Brain microvascular endothelial cell (primary cell): ENCODE measurements at regions not wholly inside any gene's neighbourhood (a gene's known extent, or its start where the extent isn't known, plus 50 kb on each side); places are given as distances from the start of the nearest gene placed in this dataset.

Source experiments
- DNase-seq: peaks from one replicate; pipeline ENCODE4 v3.0.0-alpha.2; 2020
- H3K27ac ChIP-seq: fragments of 250-450 bp; sonication (Bioruptor Pico); 2 replicates; pipeline ENCODE4 v1.5.1; 2020; ENCODE audit warnings: mild to moderate bottlenecking, moderate library complexity
- H3K27me3 ChIP-seq: fragments of 250-450 bp; sonication (Bioruptor Pico); replicated peaks from 2 replicates; pipeline ENCODE4 v1.5.1; 2020; ENCODE audit warnings: mild to moderate bottlenecking
- H3K36me3 ChIP-seq: fragments of 250-450 bp; sonication (Bioruptor Pico); replicated peaks from 2 replicates; pipeline ENCODE4 v1.5.1; 2020; ENCODE audit warnings: mild to moderate bottlenecking
- H3K4me3 ChIP-seq: 2 replicates; pipeline ENCODE4 v1.5.1; 2011; ENCODE audit warnings: low read depth, mild to moderate bottlenecking, control low read depth, low read length, moderate library complexity
- in situ Hi-C: cut with HindIII; loops from 2 replicates; pipeline ENCODE4 v1.10.0; 2017; ENCODE audit warnings: low sequenced_read_pairs, low pct_ligation_motif_present
- TF ChIP-seq, protein P1 (sequence below): IDR thresholded peaks from 2 replicates; pipeline ENCODE4 v1.5.1; 2011; ENCODE audit warnings: low read depth, mild to moderate bottlenecking, moderate library complexity, low read length, control low read depth, inconsistent platforms; ENCODE audit errors: missing control alignments

DNA sequence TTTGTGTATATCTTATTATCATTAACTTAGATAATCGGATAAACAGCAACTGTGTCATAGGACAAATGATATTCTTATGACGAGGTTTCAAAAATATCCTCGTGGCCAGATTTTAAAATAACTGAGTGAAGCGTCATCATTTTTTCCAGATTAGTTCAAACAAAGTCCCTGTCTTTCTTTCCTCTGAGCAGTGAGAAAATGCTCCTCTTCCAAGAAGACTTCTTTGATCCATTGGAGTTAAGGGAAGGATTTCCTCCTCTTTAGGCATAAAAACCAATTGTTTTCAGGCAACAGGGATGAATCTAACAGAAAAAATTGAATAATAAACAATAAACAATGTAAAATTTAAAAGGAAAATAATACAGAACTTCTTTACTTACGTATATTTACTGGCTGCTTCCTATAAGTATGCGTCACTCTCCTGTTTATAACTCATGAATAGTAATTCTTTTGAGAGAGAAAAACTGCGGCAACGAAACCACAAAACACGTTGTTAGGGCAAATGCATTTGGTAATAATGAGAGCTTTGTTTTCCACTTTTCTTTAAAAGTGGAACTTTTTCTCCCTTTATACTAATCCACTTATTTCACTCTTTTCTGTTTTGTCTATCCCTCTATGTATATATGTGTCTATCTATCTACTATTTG lies 419.4 kb upstream of the ONECUT1 start:
- TF ChIP-seq, protein P1, sequence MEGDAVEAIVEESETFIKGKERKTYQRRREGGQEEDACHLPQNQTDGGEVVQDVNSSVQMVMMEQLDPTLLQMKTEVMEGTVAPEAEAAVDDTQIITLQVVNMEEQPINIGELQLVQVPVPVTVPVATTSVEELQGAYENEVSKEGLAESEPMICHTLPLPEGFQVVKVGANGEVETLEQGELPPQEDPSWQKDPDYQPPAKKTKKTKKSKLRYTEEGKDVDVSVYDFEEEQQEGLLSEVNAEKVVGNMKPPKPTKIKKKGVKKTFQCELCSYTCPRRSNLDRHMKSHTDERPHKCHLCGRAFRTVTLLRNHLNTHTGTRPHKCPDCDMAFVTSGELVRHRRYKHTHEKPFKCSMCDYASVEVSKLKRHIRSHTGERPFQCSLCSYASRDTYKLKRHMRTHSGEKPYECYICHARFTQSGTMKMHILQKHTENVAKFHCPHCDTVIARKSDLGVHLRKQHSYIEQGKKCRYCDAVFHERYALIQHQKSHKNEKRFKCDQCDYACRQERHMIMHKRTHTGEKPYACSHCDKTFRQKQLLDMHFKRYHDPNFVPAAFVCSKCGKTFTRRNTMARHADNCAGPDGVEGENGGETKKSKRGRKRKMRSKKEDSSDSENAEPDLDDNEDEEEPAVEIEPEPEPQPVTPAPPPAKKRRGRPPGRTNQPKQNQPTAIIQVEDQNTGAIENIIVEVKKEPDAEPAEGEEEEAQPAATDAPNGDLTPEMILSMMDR = no peak
- Histone ChIP-seq H3K27me3 (no peaks in the 10 kb centered on the region), H3K4me3 (no peak overlapping the region), H3K27ac (no peak overlapping the region), H3K36me3 (no peaks in the 10 kb centered on the region)
- in situ Hi-C loops = no loop called here
- DNase-seq = no peak

DNA sequence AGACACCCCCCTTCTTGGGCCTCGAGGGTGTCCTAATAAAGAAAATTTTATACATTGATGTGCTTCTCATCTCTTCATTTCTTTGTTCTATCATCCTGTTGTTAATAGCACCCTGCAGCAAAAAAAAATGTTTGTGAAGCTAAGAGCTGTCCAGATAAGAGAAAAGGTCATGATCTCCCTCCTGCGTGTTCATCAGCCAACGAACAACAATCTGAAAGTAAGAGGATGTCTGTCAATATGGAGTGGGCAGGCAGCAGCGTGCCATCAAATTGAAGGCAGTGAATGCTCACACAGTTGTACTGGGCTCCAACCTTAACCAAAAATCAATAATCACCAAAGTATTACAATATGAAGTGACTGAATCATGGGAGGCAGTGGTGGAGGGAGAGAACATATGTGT lies 418.6 kb upstream of the ONECUT1 start:
- Histone ChIP-seq H3K27me3 (no peaks in the 10 kb centered on the region), H3K36me3 (no peaks in the 10 kb centered on the region), H3K27ac (no peak overlapping the region), H3K4me3 (no peak overlapping the region)
- no peak for DNase-seq
- TF ChIP-seq, protein P1 = no peak
- in situ Hi-C loops = no loop called here

DNA sequence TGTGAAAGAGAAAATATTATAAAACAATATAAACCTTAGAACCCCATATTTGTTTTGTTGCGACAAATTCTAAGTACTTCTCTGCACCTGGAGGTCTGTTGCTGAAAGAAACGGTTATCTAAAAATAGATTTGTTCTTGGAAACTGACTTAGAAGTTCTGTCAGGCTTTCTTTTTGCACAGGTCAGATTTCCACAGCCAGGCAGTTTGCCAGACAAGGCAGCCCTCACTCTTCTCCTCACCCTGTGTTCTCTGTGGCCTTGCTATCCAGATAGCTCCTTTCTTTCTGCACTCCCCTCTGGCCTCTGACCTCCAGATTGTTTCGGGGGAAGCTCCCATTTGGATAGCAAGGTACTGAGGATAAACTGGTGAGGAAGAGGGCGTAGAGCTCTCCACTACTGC lies 413.3 kb upstream of the ONECUT1 start:
- no peak overlapping the region for H3K4me3 ChIP-seq
- no peak overlapping the region for H3K27ac ChIP-seq
- in situ Hi-C loops = no loop called here
- no peaks in the 10 kb centered on the region for H3K36me3 ChIP-seq
- TF ChIP-seq, protein P1 = no peak
- no peaks in the 10 kb centered on the region for H3K27me3 ChIP-seq
- no peak for DNase-seq

DNA sequence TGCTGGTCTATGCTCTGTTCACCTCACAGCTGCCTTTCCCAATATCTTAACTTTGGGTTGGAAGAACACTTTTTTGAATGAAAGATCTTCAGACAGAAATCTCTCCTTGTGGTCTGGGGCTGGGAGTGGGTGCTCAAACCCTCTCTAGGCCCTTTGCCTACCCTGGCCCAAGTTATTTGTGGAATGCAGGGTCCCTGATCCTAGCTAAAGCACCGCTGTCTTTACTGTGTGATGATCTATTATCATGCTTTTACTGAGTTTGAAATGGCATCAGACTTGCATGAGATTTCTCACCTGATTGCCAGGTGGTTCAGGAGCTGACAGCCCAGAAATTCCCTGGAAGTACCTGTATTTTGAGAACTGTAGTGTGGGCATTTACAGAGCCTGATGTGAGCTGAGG lies 412.7 kb upstream of the ONECUT1 start:
- TF ChIP-seq, protein P1 = no peak
- H3K27ac ChIP-seq = no peak overlapping the region
- no peaks in the 10 kb centered on the region for H3K27me3 ChIP-seq
- no peak for DNase-seq
- no peaks in the 10 kb centered on the region for H3K36me3 ChIP-seq
- in situ Hi-C loops = no loop called here
- no peak overlapping the region for H3K4me3 ChIP-seq

DNA sequence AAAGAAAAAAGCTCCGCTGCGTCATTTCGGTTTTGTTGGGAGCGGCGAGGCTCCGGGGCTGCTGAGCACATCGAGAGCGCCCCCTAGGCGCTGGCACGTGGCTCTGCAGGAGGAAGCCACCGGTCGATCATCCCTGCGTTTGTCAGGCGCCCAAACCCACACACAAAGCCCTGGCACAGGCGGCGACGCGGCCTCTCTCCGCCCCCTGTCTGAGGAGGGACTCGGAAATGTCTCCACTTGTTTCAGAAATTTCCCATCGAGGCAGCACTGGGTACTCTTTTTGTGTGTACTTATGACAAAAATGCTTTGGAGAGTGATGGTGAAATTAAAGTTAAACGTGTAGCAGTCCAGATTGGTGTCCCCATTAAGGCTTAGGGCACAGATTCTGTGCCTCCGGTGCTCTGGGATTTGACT lies 407.3 kb upstream of the ONECUT1 start:
- Histone ChIP-seq H3K36me3 (no peaks in the 10 kb centered on the region), H3K27ac (no peak overlapping the region), H3K27me3 (no peaks in the 10 kb centered on the region), H3K4me3 (no peak overlapping the region)
- peak; percentile 7 for DNase-seq
- in situ Hi-C loops = no loop called here
- TF ChIP-seq, protein P1 = peak; percentile 93

DNA sequence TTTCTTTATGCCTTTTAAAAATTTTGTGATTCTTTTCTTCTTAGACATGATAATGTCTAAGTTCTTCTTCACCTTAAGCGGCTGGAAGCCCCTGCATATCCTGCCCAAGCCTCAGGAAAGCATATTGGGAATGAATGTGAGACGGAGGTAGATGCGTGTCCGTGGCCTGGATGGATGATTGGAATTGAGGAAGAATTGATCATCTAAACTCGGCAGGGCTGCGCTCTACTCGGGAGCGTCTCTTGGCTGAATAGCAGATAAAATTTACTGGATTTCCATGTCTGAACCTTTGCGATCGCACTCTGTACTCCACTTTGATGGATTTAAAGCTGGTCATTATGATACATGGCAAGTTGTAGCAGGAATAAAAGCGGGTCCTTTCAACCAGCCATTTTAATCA lies 406.7 kb upstream of the ONECUT1 start:
- TF ChIP-seq, protein P1 = no peak
- Histone ChIP-seq H3K27me3 (no peaks in the 10 kb centered on the region), H3K27ac (no peak overlapping the region), H3K4me3 (no peak overlapping the region), H3K36me3 (no peaks in the 10 kb centered on the region)
- no peak for DNase-seq
- in situ Hi-C loops = no loop called here
